Ectodermal cell (in vitro differentiated cells): ENCODE measurements at regions not wholly inside any gene's neighbourhood (a gene's known extent, or its start where the extent isn't known, plus 50 kb on each side); places are given as distances from the start of the nearest gene placed in this dataset.

Experiments
- H3K27ac ChIP-seq: 2 replicates; pipeline ENCODE4 v1.7.0; 2013; ENCODE audit warnings: mild to moderate bottlenecking, low read depth, low read length; ENCODE audit not compliant: insufficient read depth, poor library complexity, severe bottlenecking
- H3K27me3 ChIP-seq: 2 replicates; pipeline ENCODE4 v1.7.0; 2013; ENCODE audit warnings: mild to moderate bottlenecking, low read length; ENCODE audit not compliant: insufficient read depth, control insufficient read depth, poor library complexity, severe bottlenecking
- H3K36me3 ChIP-seq: one replicate; pipeline ENCODE4 v1.7.0; 2013; ENCODE audit warnings: low read length; ENCODE audit not compliant: control insufficient read depth, insufficient read depth
- H3K4me1 ChIP-seq: one replicate; pipeline ENCODE4 v1.7.0; 2013; ENCODE audit warnings: low read length; ENCODE audit not compliant: control insufficient read depth, insufficient read depth
- H3K4me3 ChIP-seq: 2 replicates; pipeline ENCODE4 v1.7.0; 2013; ENCODE audit warnings: low read depth, low read length, control low read depth; ENCODE audit not compliant: insufficient read depth
- H3K9me3 ChIP-seq: 2 replicates; pipeline ENCODE4 v1.7.0; 2013; ENCODE audit warnings: mild to moderate bottlenecking, low read length, moderate library complexity; ENCODE audit not compliant: control insufficient read depth
- WGBS, 2 experiments: methylation state at CpG; one replicate each; pipeline ENCODE4 v1.1.7; 2013; ENCODE audit warnings: missing lambda C conversion rate in 2 of 2; 5-methylcytosine and 5-hydroxymethylcytosine counted together

- WGBS, 2 experiments: 91% methylated on average over 3 of the region's 3 CpGs
- H3K27me3 ChIP-seq: no peaks in the 10 kb centered on the region
- no peaks in the 10 kb centered on the region for H3K4me1 ChIP-seq
- no peak overlapping the region for H3K27ac ChIP-seq
- no peak overlapping the region for H3K4me3 ChIP-seq
- H3K36me3 ChIP-seq: no peaks in the 10 kb centered on the region
- H3K9me3 ChIP-seq: no peaks in the 10 kb centered on the region
These were observed 322.2 kb downstream of the SHANK2 start for GRCh38 chr11:70930215-70930614.

GRCh38 chr11:70931430-70931829 lies 320.9 kb downstream of the SHANK2 start:
- Histone ChIP-seq H3K27me3 (no peaks in the 10 kb centered on the region), H3K27ac (no peak overlapping the region), H3K4me3 (no peak overlapping the region), H3K36me3 (no peaks in the 10 kb centered on the region), H3K9me3 (no peaks in the 10 kb centered on the region), H3K4me1 (no peaks in the 10 kb centered on the region)
- WGBS, 2 experiments: 86% methylated on average over 12 of the region's 12 CpGs

- no peaks in the 10 kb centered on the region for H3K36me3 ChIP-seq
- peaks cover 5% of the 10 kb centered on the region for H3K4me1 ChIP-seq
- WGBS, 2 experiments: 92 to 93% methylated on average over 10 of the region's 10 CpGs
- H3K27me3 ChIP-seq: no peaks in the 10 kb centered on the region
- H3K27ac ChIP-seq: no peak overlapping the region
- H3K9me3 ChIP-seq: no peaks in the 10 kb centered on the region
- no peak overlapping the region for H3K4me3 ChIP-seq
These were observed 318.3 kb downstream of the SHANK2 start for GRCh38 chr11:70933981-70934583.

- WGBS, 2 experiments: 92 to 93% methylated on average over 13 of the region's 13 CpGs
- no peaks in the 10 kb centered on the region for H3K27me3 ChIP-seq
- no peaks in the 10 kb centered on the region for H3K9me3 ChIP-seq
- H3K4me1 ChIP-seq: peaks cover 5% of the 10 kb centered on the region
- no peaks in the 10 kb centered on the region for H3K36me3 ChIP-seq
- no peak overlapping the region for H3K4me3 ChIP-seq
- H3K27ac ChIP-seq: no peak overlapping the region
These were observed 317.2 kb downstream of the SHANK2 start for GRCh38 chr11:70935006-70935768.

GRCh38 chr11:70942593-70942992 lies 309.8 kb downstream of the SHANK2 start:
- Histone ChIP-seq H3K36me3 (no peaks in the 10 kb centered on the region), H3K4me1 (no peaks in the 10 kb centered on the region), H3K27me3 (no peaks in the 10 kb centered on the region), H3K4me3 (no peak overlapping the region), H3K27ac (no peak overlapping the region), H3K9me3 (no peaks in the 10 kb centered on the region)
- WGBS, 2 experiments: 92 to 95% methylated on average over 1 of the region's 1 CpG

GRCh38 chr11:70944141-70944540 lies 308.2 kb downstream of the SHANK2 start:
- Histone ChIP-seq H3K27ac (no peak overlapping the region), H3K4me1 (no peaks in the 10 kb centered on the region), H3K4me3 (no peak overlapping the region), H3K9me3 (no peaks in the 10 kb centered on the region), H3K27me3 (no peaks in the 10 kb centered on the region), H3K36me3 (no peaks in the 10 kb centered on the region)
- 93 to 95% methylated on average over 11 of the region's 11 CpGs for WGBS, 2 experiments

GRCh38 chr11:70944636-70945035 lies 307.7 kb downstream of the SHANK2 start:
- H3K36me3 ChIP-seq: no peaks in the 10 kb centered on the region
- H3K4me1 ChIP-seq: no peaks in the 10 kb centered on the region
- no peaks in the 10 kb centered on the region for H3K9me3 ChIP-seq
- 90 to 95% methylated on average over 2 of the region's 2 CpGs for WGBS, 2 experiments
- H3K4me3 ChIP-seq: no peak overlapping the region
- no peaks in the 10 kb centered on the region for H3K27me3 ChIP-seq
- no peak overlapping the region for H3K27ac ChIP-seq

- WGBS, 2 experiments: 92 to 95% methylated on average over 13 of the region's 13 CpGs
These were observed 304.0 kb downstream of the SHANK2 start for GRCh38 chr11:70948398-70948797.

GRCh38 chr11:70948855-70949531 lies 303.4 kb downstream of the SHANK2 start:
- Histone ChIP-seq H3K27ac (no peak overlapping the region), H3K9me3 (no peaks in the 10 kb centered on the region), H3K4me1 (no peaks in the 10 kb centered on the region)

More at GRCh38 chr11:70948398-70948797, 304.0 kb downstream of the SHANK2 start:
- Histone ChIP-seq H3K36me3 (no peaks in the 10 kb centered on the region), H3K4me1 (no peaks in the 10 kb centered on the region), H3K9me3 (no peaks in the 10 kb centered on the region), H3K4me3 (no peak overlapping the region), H3K27ac (no peak overlapping the region), H3K27me3 (no peaks in the 10 kb centered on the region)

GRCh38 chr11:70951139-70951804 lies 301.1 kb downstream of the SHANK2 start:
- H3K27ac ChIP-seq: no peak overlapping the region
- WGBS, 2 experiments: 85 to 86% methylated on average over 11 of the region's 11 CpGs
- H3K9me3 ChIP-seq: no peaks in the 10 kb centered on the region
- no peak overlapping the region for H3K4me3 ChIP-seq
- no peaks in the 10 kb centered on the region for H3K4me1 ChIP-seq
- H3K36me3 ChIP-seq: no peaks in the 10 kb centered on the region
- no peaks in the 10 kb centered on the region for H3K27me3 ChIP-seq

More at GRCh38 chr11:70948855-70949531, 303.4 kb downstream of the SHANK2 start:
- Histone ChIP-seq H3K36me3 (no peaks in the 10 kb centered on the region), H3K4me3 (no peak overlapping the region), H3K27me3 (no peaks in the 10 kb centered on the region)
- WGBS, 2 experiments: 77 to 82% methylated on average over 19 of the region's 19 CpGs
